ENCODE measurements at regions not wholly inside any gene's neighbourhood (a gene's known extent, or its start where the extent isn't known, plus 50 kb on each side); places are given as distances from the start of the nearest gene placed in this dataset.

DNA sequence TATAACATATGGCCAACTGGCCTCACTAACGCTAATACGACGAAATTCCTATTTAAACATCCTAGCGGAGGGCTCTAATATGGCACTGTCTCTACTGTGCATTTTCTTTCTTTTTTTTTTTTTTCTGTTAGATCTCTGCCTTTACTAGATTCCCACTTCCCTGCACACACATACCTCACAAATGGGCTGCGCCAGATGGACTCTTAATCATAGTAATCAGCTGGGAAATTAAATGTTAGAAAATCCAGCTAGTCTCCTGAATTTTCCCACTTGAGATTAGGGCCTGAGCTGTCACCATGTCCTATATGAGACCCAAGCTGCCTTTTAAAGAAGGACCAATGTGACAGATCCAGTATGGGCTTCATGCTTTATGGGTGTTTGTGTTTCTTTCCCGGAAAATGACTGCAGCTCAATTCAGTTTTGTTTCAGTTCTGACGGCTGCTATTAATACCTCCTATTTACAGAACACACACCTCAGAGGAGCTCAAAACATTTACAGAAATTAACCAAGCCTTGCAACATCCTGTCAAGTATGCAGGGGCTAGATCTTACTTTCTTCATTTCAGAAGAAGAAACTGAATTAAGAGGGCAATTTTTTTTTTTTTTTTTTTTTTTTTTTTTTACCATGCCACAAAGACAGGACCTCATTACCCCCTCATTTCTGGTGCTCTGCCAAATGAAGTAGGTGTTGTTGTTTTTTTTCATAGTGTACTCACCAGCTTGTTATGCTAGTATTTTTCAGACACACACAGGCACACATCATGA lies 49.8 kb upstream of the BLID start:
- no peak overlapping the region for H3K4me3 ChIP-seq (ENCODE audit: low read depth, low read length)
- TF ChIP-seq, protein P1, sequence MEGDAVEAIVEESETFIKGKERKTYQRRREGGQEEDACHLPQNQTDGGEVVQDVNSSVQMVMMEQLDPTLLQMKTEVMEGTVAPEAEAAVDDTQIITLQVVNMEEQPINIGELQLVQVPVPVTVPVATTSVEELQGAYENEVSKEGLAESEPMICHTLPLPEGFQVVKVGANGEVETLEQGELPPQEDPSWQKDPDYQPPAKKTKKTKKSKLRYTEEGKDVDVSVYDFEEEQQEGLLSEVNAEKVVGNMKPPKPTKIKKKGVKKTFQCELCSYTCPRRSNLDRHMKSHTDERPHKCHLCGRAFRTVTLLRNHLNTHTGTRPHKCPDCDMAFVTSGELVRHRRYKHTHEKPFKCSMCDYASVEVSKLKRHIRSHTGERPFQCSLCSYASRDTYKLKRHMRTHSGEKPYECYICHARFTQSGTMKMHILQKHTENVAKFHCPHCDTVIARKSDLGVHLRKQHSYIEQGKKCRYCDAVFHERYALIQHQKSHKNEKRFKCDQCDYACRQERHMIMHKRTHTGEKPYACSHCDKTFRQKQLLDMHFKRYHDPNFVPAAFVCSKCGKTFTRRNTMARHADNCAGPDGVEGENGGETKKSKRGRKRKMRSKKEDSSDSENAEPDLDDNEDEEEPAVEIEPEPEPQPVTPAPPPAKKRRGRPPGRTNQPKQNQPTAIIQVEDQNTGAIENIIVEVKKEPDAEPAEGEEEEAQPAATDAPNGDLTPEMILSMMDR (IDR thresholded peaks at IDR 0.05; ENCODE audit: borderline replicate concordance, insufficient read depth, low read depth, low read length), result no peak
